ENCODE measurements at regions not wholly inside any gene's neighbourhood (a gene's known extent, or its start where the extent isn't known, plus 50 kb on each side); places are given as distances from the start of the nearest gene placed in this dataset.
"Not testable (repeated sequence)": the region's sequence is repeated elsewhere in the genome, so short reads cannot be mapped to it uniquely, and the experiment has no call there.

DNA sequence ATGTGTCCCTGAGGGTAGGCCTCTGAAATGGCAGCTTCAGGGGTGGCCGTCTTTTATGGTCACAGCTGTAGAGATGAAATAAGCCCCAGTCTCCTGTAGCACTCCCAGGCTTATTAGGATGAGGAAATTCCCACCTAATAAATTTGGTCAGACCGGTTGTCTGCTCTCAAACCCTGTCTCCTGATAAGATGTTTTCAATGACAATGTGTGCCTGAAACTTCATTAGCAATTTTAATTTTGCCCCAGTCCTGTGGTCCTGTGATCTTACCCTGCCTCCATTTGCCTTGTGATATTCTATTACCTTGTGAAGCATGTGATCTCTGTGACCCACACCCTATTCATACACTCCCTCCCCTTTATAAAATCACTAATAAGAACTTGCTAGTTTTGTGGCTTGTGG lies 736.1 kb upstream of the PCDH20 start:
- TF ChIP-seq SRF (IDR thresholded peaks at IDR 0.05; ENCODE audit: low read depth); CTCF (IDR thresholded peaks at IDR 0.05 in 2 of 3, conservative IDR thresholded peaks at IDR 0.05 in 1 of 3; ENCODE audit: borderline replicate concordance in 1 of 3, insufficient read depth in 1 of 3, low read depth in 2 of 3, low read length in 2 of 3); YY1 (IDR thresholded peaks at IDR 0.05; ENCODE audit: extremely low read depth, insufficient replicate concordance, low read depth, low read length); REST (IDR thresholded peaks at IDR 0.05; ENCODE audit: low read depth); ZBTB33 (IDR thresholded peaks at IDR 0.05; ENCODE audit: extremely low read depth, insufficient replicate concordance, low read length); POLR2A (IDR thresholded peaks at IDR 0.05; ENCODE audit: borderline replicate concordance, extremely low read depth, insufficient read depth, insufficient read length): not testable (repeated sequence)

Measured in HCT116 (cell line).